ENCODE measurements at regions not wholly inside any gene's neighbourhood (a gene's known extent, or its start where the extent isn't known, plus 50 kb on each side); places are given as distances from the start of the nearest gene placed in this dataset.

- H3F3A ChIP-seq (replicated peaks; ENCODE audit: low read depth) = no peaks in the 10 kb centered on the region
- Mint-ChIP-seq H3K27ac (no peak overlapping the region), H3K4me3 (no peak overlapping the region), H3K36me3 (ENCODE audit: low read depth) (peaks cover 48% of the 10 kb centered on the region), H3K4me1 (peaks cover 6% of the 10 kb centered on the region; the same call in 2 of the 3 replicates), H3K27me3 (ENCODE audit: insufficient read depth, low read depth, poor library complexity) (peaks cover 1% of the 10 kb centered on the region), H3K9me3 (peaks cover 26% of the 10 kb centered on the region)
- peaks cover 15% of the 10 kb centered on the region for H3K36me3 ChIP-seq (ENCODE audit: insufficient read depth)
- ATAC-seq (no peak), DNase-seq (ENCODE audit: low spot score) (no peak)
- no peaks in the 10 kb centered on the region for H3K27me3 ChIP-seq (ENCODE audit: insufficient read depth)
- H2AFZ ChIP-seq = no peak overlapping the region
- H3K4me1 ChIP-seq (ENCODE audit: insufficient read depth) = no peaks in the 10 kb centered on the region; the same call in 1 of the 2 replicates
- H3K79me2 ChIP-seq (replicated peaks; ENCODE audit: insufficient read depth) = no peaks in the 10 kb centered on the region
- H3K4me3 ChIP-seq = no peak overlapping the region
- H4K20me1 ChIP-seq (replicated peaks; ENCODE audit: insufficient read depth) = no peaks in the 10 kb centered on the region; the same call in 1 of the 2 replicates
- peaks cover 16% of the 10 kb centered on the region for H3K9me2 ChIP-seq (ENCODE audit: insufficient read depth)
- TF ChIP-seq ZNF114 (CRISPR knock-in tag; IDR thresholded peaks at IDR 0.05) (no peak), JUNB (IDR thresholded peaks at IDR 0.05; ENCODE audit: unreplicated experiment) (no peak), CREB1 (CRISPR knock-in tag; IDR thresholded peaks at IDR 0.05; ENCODE audit: low read depth) (no peak), STAT1 (IDR thresholded peaks at IDR 0.05; ENCODE audit: unreplicated experiment) (no peak), EZH2phosphoT487 (IDR thresholded peaks at IDR 0.05; ENCODE audit: unreplicated experiment) (no peak), POLR2AphosphoS5 (IDR thresholded peaks at IDR 0.05; ENCODE audit: low read depth) (no peak), ZNF331 (CRISPR knock-in tag; IDR thresholded peaks at IDR 0.05; ENCODE audit: low read depth) (no peak), EZH2 (IDR thresholded peaks at IDR 0.05; ENCODE audit: low read depth, unreplicated experiment) (no peak), NANOG (IDR thresholded peaks at IDR 0.05; ENCODE audit: borderline replicate concordance) (no peak), CTCF (conservative IDR thresholded peaks at IDR 0.05; ENCODE audit: low read depth in 2 of 2) (no peak), ZNF462 (CRISPR knock-in tag; IDR thresholded peaks at IDR 0.05) (no peak), REST (IDR thresholded peaks at IDR 0.05; ENCODE audit: unreplicated experiment) (no peak)
- TF ChIP-seq, protein P1, sequence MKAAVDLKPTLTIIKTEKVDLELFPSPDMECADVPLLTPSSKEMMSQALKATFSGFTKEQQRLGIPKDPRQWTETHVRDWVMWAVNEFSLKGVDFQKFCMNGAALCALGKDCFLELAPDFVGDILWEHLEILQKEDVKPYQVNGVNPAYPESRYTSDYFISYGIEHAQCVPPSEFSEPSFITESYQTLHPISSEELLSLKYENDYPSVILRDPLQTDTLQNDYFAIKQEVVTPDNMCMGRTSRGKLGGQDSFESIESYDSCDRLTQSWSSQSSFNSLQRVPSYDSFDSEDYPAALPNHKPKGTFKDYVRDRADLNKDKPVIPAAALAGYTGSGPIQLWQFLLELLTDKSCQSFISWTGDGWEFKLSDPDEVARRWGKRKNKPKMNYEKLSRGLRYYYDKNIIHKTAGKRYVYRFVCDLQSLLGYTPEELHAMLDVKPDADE (IDR thresholded peaks at IDR 0.05) = no peak
- H3K4me2 ChIP-seq = no peak overlapping the region
- H3K27ac ChIP-seq (ENCODE audit: low read depth) = no peak overlapping the region
Measured at GRCh38 chr11:94675239-94675638, 92.9 kb upstream of the AMOTL1 start.
